ENCODE measurements at regions not wholly inside any gene's neighbourhood (a gene's known extent, or its start where the extent isn't known, plus 50 kb on each side); places are given as distances from the start of the nearest gene placed in this dataset.
"Not testable (repeated sequence)": the region's sequence is repeated elsewhere in the genome, so short reads cannot be mapped to it uniquely, and the experiment has no call there.

GRCh38 chr5:25006734-25007133, 362.0 kb upstream of the CDH10 start:
- DNase-seq (ENCODE audit: low spot score), result no peak

DNA sequence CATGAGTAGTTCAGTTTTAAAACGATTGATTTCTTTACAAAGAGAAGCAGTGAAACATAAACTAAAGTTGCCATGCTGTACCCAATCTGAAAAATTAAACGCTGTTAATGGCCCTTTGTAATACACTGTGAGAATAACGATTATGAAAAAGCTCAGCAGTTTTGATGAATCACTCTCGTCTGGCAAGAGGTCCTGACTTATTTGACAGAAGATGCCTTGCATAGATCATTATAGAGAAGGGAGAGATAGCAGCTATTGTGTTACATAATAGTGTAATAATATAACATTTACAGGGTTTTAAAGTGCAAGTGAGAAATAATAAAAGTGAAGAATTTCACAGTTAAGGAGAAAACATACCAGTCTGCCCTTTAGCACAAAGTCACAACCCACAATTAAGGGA, 361.5 kb upstream of the CDH10 start:
- no peak for DNase-seq (ENCODE audit: low spot score)

DNA sequence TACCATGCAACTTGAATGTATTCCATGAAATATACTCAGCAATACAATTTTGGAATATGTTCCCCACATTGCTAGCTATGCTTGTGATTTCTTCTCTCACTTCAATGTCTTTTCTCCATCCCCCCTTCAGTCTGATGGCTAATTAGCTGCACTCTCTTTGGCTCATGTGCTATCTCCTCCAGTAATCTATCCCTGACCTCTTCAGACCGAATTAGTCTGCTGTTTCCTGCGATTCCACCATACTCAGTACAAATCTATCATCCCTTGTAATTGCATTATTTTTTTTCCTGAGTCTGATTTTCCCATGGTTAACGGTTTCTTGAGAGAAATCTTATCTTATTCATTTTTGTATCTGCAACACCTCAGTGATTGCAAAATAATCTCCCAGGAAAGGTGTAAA, 360.7 kb upstream of the CDH10 start:
- DNase-seq (ENCODE audit: low spot score), result no peak

DNA sequence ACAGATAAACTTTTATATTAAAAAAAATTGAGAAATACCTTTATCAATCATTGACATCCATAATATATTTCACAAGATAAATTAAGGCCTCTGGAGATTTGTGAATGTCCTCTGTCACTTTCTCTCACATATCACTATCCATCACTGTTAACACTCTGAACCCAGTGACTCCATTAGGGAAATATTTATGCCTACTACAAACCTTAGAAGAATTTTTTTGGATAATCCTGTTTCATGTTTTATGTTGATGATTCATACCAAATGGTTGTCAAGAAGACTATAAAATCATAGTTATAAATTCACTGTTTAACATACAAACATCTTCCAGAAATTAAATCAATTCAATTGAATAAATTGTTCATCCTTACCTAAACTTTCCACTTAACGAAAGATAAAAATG, 357.6 kb upstream of the CDH10 start:
- no peak for DNase-seq (ENCODE audit: low spot score)

DNA sequence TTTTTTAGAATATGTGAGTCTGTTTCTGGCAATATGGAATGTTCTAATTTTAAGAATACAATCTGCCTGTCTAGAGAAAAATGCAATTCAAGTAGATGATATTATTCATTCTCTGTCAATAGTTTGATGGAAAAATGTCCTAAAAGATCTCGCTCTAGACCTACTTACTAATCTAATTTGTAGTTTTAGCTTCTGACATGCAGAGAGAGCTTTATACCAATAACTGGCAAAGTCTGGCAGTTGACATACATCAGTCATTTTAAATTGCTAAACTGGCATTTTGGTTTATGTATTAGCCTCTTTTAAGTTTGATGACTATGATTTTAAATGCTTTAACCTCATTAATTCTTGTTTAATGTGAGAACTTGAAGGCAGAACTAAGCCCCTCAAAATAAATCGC, 355.0 kb upstream of the CDH10 start:
- no peak for DNase-seq (ENCODE audit: low spot score)

- no peak for DNase-seq (ENCODE audit: low spot score)
These were observed 353.9 kb upstream of the CDH10 start for GRCh38 chr5:24998641-24999040.

- no peak for DNase-seq (ENCODE audit: low spot score)
These were observed 341.5 kb upstream of the CDH10 start for GRCh38 chr5:24986326-24986725.

- not testable (repeated sequence) for DNase-seq (ENCODE audit: low spot score)
These were observed 333.8 kb upstream of the CDH10 start for GRCh38 chr5:24978552-24978951.

DNA sequence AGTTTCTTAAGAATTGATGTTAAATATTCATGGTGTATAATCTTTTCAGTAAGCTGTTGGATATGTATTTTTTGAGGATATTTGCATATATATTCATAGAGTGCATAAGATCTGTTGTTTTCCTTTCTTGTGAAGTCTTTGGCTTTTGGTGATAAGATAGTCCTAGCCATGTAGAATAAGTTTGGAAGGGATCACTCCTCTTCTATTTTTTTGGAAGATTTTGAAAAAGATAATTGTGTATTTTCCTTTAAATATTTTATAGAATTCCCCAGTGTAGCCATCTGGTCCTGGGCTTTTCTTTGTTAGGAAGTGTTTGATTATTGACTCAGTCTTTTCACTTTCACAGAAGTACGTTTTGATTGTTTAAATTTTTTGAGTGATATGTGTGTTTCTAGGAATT, 318.8 kb upstream of the CDH10 start:
- no peak for DNase-seq (ENCODE audit: low spot score)

GRCh38 chr5:24923400-24923799, 278.6 kb upstream of the CDH10 start:
- DNase-seq (ENCODE audit: low spot score), result no peak

DNA sequence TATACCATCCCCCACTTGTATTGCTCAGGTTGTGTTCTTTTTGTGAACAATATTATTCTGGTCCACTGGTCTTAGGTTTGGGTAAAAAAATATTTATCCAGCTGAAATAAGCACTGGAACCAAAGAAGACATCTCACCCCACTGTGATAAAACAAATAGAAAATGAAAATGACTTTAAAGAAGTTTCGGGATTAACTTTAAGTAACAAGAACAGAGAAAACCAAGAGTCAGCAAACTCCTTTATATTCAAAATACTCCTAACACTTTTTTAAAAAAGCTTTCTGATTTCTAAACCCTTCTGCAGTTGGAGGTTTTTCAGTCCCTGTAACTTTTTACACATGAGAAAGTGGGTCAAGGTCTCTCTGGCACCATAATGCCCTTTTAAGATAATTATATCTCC, 273.9 kb upstream of the CDH10 start:
- no peak for DNase-seq (ENCODE audit: low spot score)

DNA sequence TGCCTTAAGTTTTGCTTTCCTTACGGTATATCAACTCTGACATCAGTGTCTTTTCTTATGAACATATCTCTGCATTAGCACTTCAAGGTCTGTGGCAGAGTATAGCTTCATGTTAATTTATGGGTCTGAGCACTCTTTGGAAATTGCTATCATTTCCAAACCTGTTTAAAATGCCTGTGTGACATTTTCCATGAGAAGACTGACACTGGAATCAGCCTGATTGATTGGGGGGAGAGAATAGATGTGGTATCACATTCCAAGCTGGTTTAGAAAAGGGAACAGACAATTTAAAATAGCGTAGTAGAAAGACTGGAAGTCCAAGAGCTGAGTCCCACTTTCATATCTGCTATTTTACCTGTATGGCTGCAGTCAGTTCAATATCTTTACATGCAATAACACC, 272.1 kb upstream of the CDH10 start:
- no peak for DNase-seq (ENCODE audit: low spot score)

DNA sequence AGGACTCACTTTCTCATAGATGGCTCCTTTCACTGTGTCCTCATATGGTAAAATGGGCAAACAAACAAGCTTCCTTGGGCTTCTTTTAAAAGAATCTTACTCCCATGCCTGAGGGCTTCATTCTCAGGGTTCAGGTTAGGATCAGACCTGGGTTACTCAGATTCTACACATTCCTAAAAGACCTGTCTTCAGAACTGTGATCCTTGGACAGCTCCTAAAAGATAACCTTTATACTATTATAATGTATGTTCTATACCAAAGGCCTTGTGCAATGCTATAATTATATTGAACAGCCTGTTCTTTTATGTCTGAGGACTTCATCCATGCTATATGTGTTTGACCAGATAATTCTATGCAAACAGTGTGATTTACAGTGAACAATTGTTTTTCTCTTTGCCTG, 264.4 kb upstream of the CDH10 start:
- DNase-seq (ENCODE audit: low spot score), result no peak

- no peak for DNase-seq (ENCODE audit: low spot score)
These were observed 261.9 kb upstream of the CDH10 start for GRCh38 chr5:24906689-24907088.

DNA sequence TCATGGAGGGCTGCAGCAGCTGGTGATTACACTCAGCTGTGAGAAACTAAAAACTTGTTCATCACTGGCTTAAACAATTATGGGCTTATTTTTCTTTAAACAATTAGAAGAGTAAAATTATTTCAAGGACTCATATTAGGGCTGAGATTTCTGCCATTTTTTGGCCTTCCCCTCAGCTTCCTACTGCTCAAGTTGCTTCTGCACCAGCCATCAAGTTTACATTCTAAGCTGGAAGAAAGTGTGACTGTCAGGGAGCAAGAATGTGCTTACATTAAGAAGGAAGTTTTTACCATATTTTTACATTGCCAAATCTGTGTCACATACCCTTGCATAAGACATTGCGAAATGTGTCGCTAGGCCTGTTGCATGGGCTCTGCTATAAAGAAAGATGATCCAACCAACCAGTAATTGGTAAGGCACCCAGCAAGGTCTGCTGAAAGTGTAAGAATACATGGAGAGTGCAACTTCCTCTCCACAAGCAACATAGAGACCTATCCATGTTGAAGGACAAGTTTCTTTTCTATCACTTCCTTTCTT, 260.3 kb upstream of the CDH10 start:
- no peak for DNase-seq (ENCODE audit: low spot score)

GRCh38 chr5:24899180-24899579, 254.4 kb upstream of the CDH10 start:
- DNase-seq (ENCODE audit: low spot score), result no peak

- DNase-seq (ENCODE audit: low spot score), result no peak
These were observed 219.5 kb upstream of the CDH10 start for GRCh38 chr5:24864244-24864643.

GRCh38 chr5:24862117-24862516, 217.3 kb upstream of the CDH10 start:
- DNase-seq (ENCODE audit: low spot score), result no peak

DNA sequence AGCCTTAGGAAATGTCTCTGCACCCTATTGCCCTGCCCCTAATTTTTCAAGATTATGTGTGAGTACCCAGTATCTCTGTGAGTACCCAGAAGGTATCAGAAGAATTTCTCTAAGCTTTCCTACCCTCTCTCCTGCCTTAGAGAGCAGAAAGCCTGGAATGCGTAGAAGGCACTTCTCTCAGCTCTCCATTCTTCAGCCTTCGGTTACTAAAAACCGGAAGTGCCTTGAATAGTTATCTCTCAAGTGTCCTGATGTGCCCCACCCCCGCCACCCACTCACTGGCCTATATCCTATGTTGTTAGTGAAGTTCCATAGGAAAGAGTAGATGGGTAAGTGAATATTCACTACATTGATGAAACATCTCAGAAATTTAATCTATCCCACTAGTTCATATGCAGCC, 210.7 kb upstream of the CDH10 start:
- no peak for DNase-seq (ENCODE audit: low spot score)

- no peak for DNase-seq (ENCODE audit: low spot score)
These were observed 210.1 kb upstream of the CDH10 start for GRCh38 chr5:24854850-24855249.

DNA sequence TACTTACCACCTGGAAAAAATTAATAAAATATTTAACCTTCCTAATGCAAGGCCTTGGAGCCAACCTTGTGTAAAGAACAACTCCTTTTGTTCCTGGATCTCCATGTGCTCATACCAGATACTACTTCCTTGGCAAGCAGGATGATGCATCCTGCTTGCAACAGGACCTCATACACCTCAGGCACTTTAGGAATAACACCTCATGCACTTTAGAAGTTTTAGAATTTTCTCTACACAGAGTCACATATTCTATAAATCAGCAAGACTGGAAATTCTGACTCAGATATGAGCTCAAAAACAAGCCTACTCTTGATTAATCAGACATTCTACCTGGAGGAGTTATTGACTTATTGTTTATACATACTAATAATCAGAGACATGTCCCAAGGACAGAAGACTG, 209.6 kb upstream of the CDH10 start:
- DNase-seq (ENCODE audit: low spot score), result no peak

GRCh38 chr5:24850926-24851486, 206.2 kb upstream of the CDH10 start:
- no peak for DNase-seq (ENCODE audit: low spot score)

GRCh38 chr5:24849210-24849609, 204.4 kb upstream of the CDH10 start:
- DNase-seq (ENCODE audit: low spot score), result no peak

DNA sequence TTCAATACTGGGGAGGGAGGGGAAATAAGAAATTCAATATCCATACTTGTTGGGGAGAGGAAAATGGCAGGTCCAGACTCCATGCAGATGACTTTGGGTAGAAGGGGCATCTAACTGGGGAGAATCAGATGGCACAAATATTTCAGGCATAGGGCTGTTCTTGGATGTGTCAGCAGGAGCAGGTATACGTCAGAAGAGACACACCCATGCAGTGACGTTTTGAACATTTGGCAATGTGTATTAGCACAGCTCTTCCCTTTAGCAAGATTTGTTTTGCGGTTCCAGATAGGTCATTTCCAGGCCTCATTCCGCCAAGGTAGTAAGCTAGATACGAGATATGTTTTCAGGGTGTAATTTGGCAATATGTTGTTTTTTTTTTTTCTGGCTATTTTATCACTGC, 187.2 kb upstream of the CDH10 start:
- DNase-seq (ENCODE audit: low spot score), result no peak

DNA sequence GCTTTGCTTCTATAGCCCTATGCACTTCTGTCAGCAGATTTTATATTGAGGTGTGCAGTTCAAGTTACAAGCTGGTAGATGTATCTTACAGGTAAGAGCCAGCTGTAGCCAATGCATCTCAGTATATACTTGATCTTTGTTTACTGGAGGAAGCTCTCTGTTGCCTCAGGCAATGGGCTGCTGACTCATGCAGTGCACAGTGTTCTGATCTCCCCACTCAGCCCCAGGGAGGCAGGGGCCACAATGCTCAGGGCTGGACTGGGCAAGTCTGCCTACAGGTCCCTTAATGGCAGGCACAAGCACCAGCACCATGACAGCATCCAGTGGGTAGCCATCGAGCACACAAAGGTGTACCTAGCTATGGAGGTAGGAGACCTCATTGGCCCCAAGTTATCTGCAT, 178.8 kb upstream of the CDH10 start:
- DNase-seq (ENCODE audit: low spot score), result no peak

Data from CD4-positive, alpha-beta T cell treated with Interleukin-2 at 100 ng/mL for 4 hours (primary cell).